ENCODE measurements at regions not wholly inside any gene's neighbourhood (a gene's known extent, or its start where the extent isn't known, plus 50 kb on each side); places are given as distances from the start of the nearest gene placed in this dataset.

DNA sequence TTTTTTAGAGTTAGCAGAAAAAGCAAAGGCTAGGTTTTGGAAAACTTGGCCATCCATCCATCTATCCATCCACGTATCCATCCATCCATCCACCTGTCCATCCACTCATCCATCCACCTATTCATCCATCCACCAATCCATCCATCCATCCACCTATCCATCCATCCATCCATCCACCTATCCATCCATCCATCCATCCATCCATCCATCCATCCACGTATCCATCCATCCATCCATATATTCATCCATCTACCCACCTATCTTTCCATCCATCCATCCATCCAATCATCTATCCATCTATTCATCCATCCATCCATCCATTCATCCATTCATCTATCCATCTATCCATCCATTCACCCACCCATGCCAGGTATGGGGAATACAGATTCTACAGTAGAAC lies 81.7 kb upstream of the MPP7 start:
- no peak for TF ChIP-seq POLR2A (IDR thresholded peaks at IDR 0.05)
- TF ChIP-seq, protein P1, sequence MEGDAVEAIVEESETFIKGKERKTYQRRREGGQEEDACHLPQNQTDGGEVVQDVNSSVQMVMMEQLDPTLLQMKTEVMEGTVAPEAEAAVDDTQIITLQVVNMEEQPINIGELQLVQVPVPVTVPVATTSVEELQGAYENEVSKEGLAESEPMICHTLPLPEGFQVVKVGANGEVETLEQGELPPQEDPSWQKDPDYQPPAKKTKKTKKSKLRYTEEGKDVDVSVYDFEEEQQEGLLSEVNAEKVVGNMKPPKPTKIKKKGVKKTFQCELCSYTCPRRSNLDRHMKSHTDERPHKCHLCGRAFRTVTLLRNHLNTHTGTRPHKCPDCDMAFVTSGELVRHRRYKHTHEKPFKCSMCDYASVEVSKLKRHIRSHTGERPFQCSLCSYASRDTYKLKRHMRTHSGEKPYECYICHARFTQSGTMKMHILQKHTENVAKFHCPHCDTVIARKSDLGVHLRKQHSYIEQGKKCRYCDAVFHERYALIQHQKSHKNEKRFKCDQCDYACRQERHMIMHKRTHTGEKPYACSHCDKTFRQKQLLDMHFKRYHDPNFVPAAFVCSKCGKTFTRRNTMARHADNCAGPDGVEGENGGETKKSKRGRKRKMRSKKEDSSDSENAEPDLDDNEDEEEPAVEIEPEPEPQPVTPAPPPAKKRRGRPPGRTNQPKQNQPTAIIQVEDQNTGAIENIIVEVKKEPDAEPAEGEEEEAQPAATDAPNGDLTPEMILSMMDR (IDR thresholded peaks at IDR 0.05): no peak
